A673 (cell line): ENCODE measurements at regions not wholly inside any gene's neighbourhood (a gene's known extent, or its start where the extent isn't known, plus 50 kb on each side); places are given as distances from the start of the nearest gene placed in this dataset.

Experiments
- BruUV-seq: library from RNA; stranded (reverse); fragments of 400-500 nt; replicated peaks from 2 replicates; lab custom pipeline; 2021; lab: Mats Ljungman, UMichigan
- CTCF ChIA-PET: fragments of 300-600 bp; sonication (Branson Sonifier 250); formaldehyde crosslinking; loops from one replicate; lab custom pipeline; 2022; ENCODE audit warnings: antibody characterized with exemption; lab: Charles Lee
- POLR2A ChIA-PET: fragments of 300-600 bp; sonication (Branson Sonifier 250); formaldehyde crosslinking; loops from one replicate; lab custom pipeline; 2022; ENCODE audit warnings: antibody characterized with exemption; ENCODE audit not compliant: low non-redundant PET; lab: Charles Lee
- DNase-seq: peaks from one replicate; pipeline ENCODE4 v3.0.0-alpha.2; 2015; ENCODE audit warnings: low spot score
- H3K27ac ChIP-seq: fragments of 200-600 bp; sonication (generic); 2 replicates; pipeline ENCODE4 v1.5.1; 2016; ENCODE audit warnings: mixed run types, low read depth, mild to moderate bottlenecking, mixed read lengths, antibody characterized with exemption, low read length; ENCODE audit not compliant: poor library complexity, severe bottlenecking
- H3K27me3 ChIP-seq: fragments of 200-600 bp; sonication (generic); replicated peaks from 2 replicates; pipeline ENCODE4 v1.6.1; 2017; ENCODE audit warnings: mixed run types, low read depth, mild to moderate bottlenecking, mixed read lengths, antibody characterized with exemption, low read length; ENCODE audit not compliant: insufficient read depth, poor library complexity
- H3K36me3 ChIP-seq: fragments of 200-600 bp; sonication (generic); 2 replicates; pipeline ENCODE4 v1.6.1; 2016; ENCODE audit warnings: mixed run types, mild to moderate bottlenecking, mixed read lengths, antibody characterized with exemption, low read length; ENCODE audit not compliant: insufficient read depth, poor library complexity, severe bottlenecking
- H3K4me1 ChIP-seq: fragments of 200-600 bp; sonication (generic); 2 replicates; pipeline ENCODE4 v1.6.1; 2017; ENCODE audit warnings: mixed run types, mild to moderate bottlenecking, mixed read lengths, antibody characterized with exemption, low read length; ENCODE audit not compliant: insufficient read depth, poor library complexity, severe bottlenecking
- H3K4me3 ChIP-seq: fragments of 200-600 bp; sonication (generic); 2 replicates; pipeline ENCODE4 v1.5.1; 2016; ENCODE audit warnings: low read depth, mixed run types, mild to moderate bottlenecking, mixed read lengths, low read length; ENCODE audit not compliant: poor library complexity, severe bottlenecking
- H3K9me3 ChIP-seq: fragments of 200-600 bp; sonication (generic); 2 replicates; pipeline ENCODE4 v1.6.1; 2016; ENCODE audit warnings: mixed run types, low read depth, mild to moderate bottlenecking, mixed read lengths, antibody characterized with exemption, low read length; ENCODE audit not compliant: poor library complexity, severe bottlenecking
- CTCF ChIP-seq: fragments of 300-800, 200-600 bp; sonication (generic); conservative IDR thresholded peaks from 2 replicates; pipeline ENCODE4 v1.5.1; 2017; ENCODE audit warnings: low read depth, mild to moderate bottlenecking, antibody characterized with exemption, low read length, moderate library complexity, mixed read lengths
- EZH2 ChIP-seq: fragments of 200-600 bp; sonication (generic); IDR thresholded peaks from 2 replicates; pipeline ENCODE4 v1.6.1; 2017; ENCODE audit warnings: borderline replicate concordance, low read depth, mild to moderate bottlenecking, mixed read lengths, antibody characterized with exemption, low read length; ENCODE audit not compliant: poor library complexity, severe bottlenecking
- intact Hi-C: fragments of 100-400 bp; cut with micrococcal nuclease; formaldehyde crosslinking; loops from one replicate; pipeline ENCODE4 v1.10.0; 2022; ENCODE audit not compliant: unreplicated experiment

- intact Hi-C loops: no loop called here
- Histone ChIP-seq H3K9me3 (no peaks in the 10 kb centered on the region), H3K27me3 (no peaks in the 10 kb centered on the region), H3K4me1 (no peaks in the 10 kb centered on the region), H3K36me3 (no peaks in the 10 kb centered on the region), H3K4me3 (no peak overlapping the region), H3K27ac (no peak overlapping the region)
- BruUV-seq: no TSS peak
- ChIA-PET CTCF (no interaction called here), POLR2A (no interaction called here)
- no peak for DNase-seq
- no peak for TF ChIP-seq EZH2
- no peak for TF ChIP-seq CTCF
Observed at GRCh38 chr2:57562495-57562894, 484.1 kb upstream of the VRK2 start.

- Histone ChIP-seq H3K4me1 (no peaks in the 10 kb centered on the region), H3K27me3 (no peaks in the 10 kb centered on the region), H3K36me3 (no peaks in the 10 kb centered on the region), H3K27ac (no peak overlapping the region), H3K4me3 (no peak overlapping the region), H3K9me3 (no peaks in the 10 kb centered on the region)
- no TSS peak for BruUV-seq
- no peak for TF ChIP-seq EZH2
- TF ChIP-seq CTCF: no peak
- ChIA-PET POLR2A (no interaction called here), CTCF (no interaction called here)
- intact Hi-C loops: no loop called here
- no peak for DNase-seq
Observed at GRCh38 chr2:57563015-57563414, 483.6 kb upstream of the VRK2 start.

GRCh38 chr2:57567245-57567644 is 479.4 kb upstream of the VRK2 start:
- no peak for DNase-seq
- TF ChIP-seq EZH2: no peak
- no peak for TF ChIP-seq CTCF
- Histone ChIP-seq H3K4me3 (no peak overlapping the region), H3K9me3 (no peaks in the 10 kb centered on the region), H3K27me3 (no peaks in the 10 kb centered on the region), H3K27ac (no peak overlapping the region), H3K4me1 (no peaks in the 10 kb centered on the region), H3K36me3 (no peaks in the 10 kb centered on the region)
- intact Hi-C loops: no loop called here
- POLR2A ChIA-PET: no interaction called here
- CTCF ChIA-PET: no interaction called here
- no TSS peak for BruUV-seq
